H9 (cell line): ENCODE measurements at regions not wholly inside any gene's neighbourhood (a gene's known extent, or its start where the extent isn't known, plus 50 kb on each side); places are given as distances from the start of the nearest gene placed in this dataset.

Source experiments
- DNase-seq: peaks from one replicate; pipeline ENCODE4 v3.0.0-alpha.2; 2017
- H2AFZ ChIP-seq: one replicate; pipeline ENCODE4 v1.6.1; 2013; ENCODE audit warnings: mild to moderate bottlenecking, low read length, control low read depth, moderate library complexity
- H2AK5ac ChIP-seq: 2 replicates; pipeline ENCODE4 v1.6.1; 2013; ENCODE audit warnings: low read length, control low read depth, mixed read lengths; ENCODE audit not compliant: insufficient read length
- H2BK120ac ChIP-seq: one replicate; pipeline ENCODE4 v1.6.1; 2013; ENCODE audit warnings: low read depth, mild to moderate bottlenecking, low read length, control low read depth, inconsistent platforms; ENCODE audit not compliant: poor library complexity, severe bottlenecking
- H2BK12ac ChIP-seq: 2 replicates; pipeline ENCODE4 v1.6.1; 2013; ENCODE audit warnings: low read length, control low read depth, mixed read lengths, low read depth; ENCODE audit not compliant: insufficient read length
- H2BK15ac ChIP-seq: 2 replicates; pipeline ENCODE4 v1.6.1; 2013; ENCODE audit warnings: low read depth, low read length, control low read depth
- H2BK20ac ChIP-seq: one replicate; pipeline ENCODE4 v1.6.1; 2013; ENCODE audit warnings: low read depth, mild to moderate bottlenecking, low read length, control low read depth, inconsistent platforms; ENCODE audit not compliant: poor library complexity, severe bottlenecking
- H2BK5ac ChIP-seq: 2 replicates; pipeline ENCODE4 v1.6.1; 2013; ENCODE audit warnings: low read length, control low read depth, mixed read lengths; ENCODE audit not compliant: insufficient read length
- H3K14ac ChIP-seq: 2 replicates; pipeline ENCODE4 v1.6.1; 2013; ENCODE audit warnings: low read length, control low read depth; ENCODE audit not compliant: insufficient read depth
- H3K18ac ChIP-seq: 2 replicates; pipeline ENCODE4 v1.6.1; 2013; ENCODE audit warnings: low read depth, mild to moderate bottlenecking, mixed read lengths, low read length, control low read depth; ENCODE audit not compliant: insufficient read length
- H3K23ac ChIP-seq: 2 replicates; pipeline ENCODE4 v1.6.1; 2013; ENCODE audit warnings: low read length, control low read depth, mixed read lengths, low read depth; ENCODE audit not compliant: insufficient read length
- H3K23me2 ChIP-seq: 2 replicates; pipeline ENCODE4 v1.6.1; 2013; ENCODE audit warnings: low read depth, mild to moderate bottlenecking, mixed read lengths, low read length, control low read depth; ENCODE audit not compliant: insufficient read length, poor library complexity, severe bottlenecking
- H3K27ac ChIP-seq: 2 replicates; pipeline ENCODE4 v1.5.1; 2013; ENCODE audit warnings: low read length, control low read depth, mixed read lengths, low read depth; ENCODE audit not compliant: insufficient read length
- H3K27me3 ChIP-seq: 2 replicates; pipeline ENCODE4 v1.6.1; 2013; ENCODE audit warnings: low read length, control low read depth, inconsistent platforms; ENCODE audit not compliant: insufficient read depth
- H3K4ac ChIP-seq: 2 replicates; pipeline ENCODE4 v1.6.1; 2013; ENCODE audit warnings: low read depth, mild to moderate bottlenecking, control low read depth, inconsistent platforms, low read length, moderate library complexity
- H3K4me1 ChIP-seq: 2 replicates; pipeline ENCODE4 v1.6.1; 2013; ENCODE audit warnings: low read length, control low read depth, inconsistent platforms; ENCODE audit not compliant: insufficient read depth
- H3K4me2 ChIP-seq: 2 replicates; pipeline ENCODE4 v1.6.1; 2013; ENCODE audit warnings: low read length, control low read depth, mixed read lengths; ENCODE audit not compliant: insufficient read length, insufficient read depth
- H3K56ac ChIP-seq: 2 replicates; pipeline ENCODE4 v1.6.1; 2013; ENCODE audit warnings: low read depth, mild to moderate bottlenecking, mixed read lengths, low read length, control low read depth; ENCODE audit not compliant: insufficient read length
- H3K79me1 ChIP-seq: 2 replicates; pipeline ENCODE4 v1.6.1; 2013; ENCODE audit warnings: low read depth, mild to moderate bottlenecking, moderate library complexity, low read length, control low read depth, inconsistent platforms; ENCODE audit not compliant: insufficient read depth, poor library complexity, severe bottlenecking
- H3K79me2 ChIP-seq: 2 replicates; pipeline ENCODE4 v1.6.1; 2013; ENCODE audit warnings: low read length, control low read depth, inconsistent platforms; ENCODE audit not compliant: insufficient read depth
- H3K9ac ChIP-seq: 2 replicates; pipeline ENCODE4 v1.6.1; 2013; ENCODE audit warnings: low read length, control low read depth, mixed read lengths; ENCODE audit not compliant: insufficient read length; ENCODE audit errors: extremely low read depth
- H3K9me3 ChIP-seq: one replicate; pipeline ENCODE4 v1.6.1; 2013; ENCODE audit warnings: low read depth, low read length, inconsistent platforms; ENCODE audit not compliant: control insufficient read depth
- H3T11ph ChIP-seq: one replicate; pipeline ENCODE4 v1.6.1; 2013; ENCODE audit warnings: mild to moderate bottlenecking, low read length, control low read depth, inconsistent platforms
- H4K20me1 ChIP-seq: one replicate; pipeline ENCODE4 v1.6.1; 2013; ENCODE audit not compliant: control insufficient read depth, insufficient read length, insufficient read depth
- H4K5ac ChIP-seq: 2 replicates; pipeline ENCODE4 v1.6.1; 2013; ENCODE audit warnings: low read depth, mild to moderate bottlenecking, mixed read lengths, low read length, control low read depth; ENCODE audit not compliant: insufficient read length
- H4K8ac ChIP-seq: replicated peaks from 2 replicates; pipeline ENCODE4 v1.6.1; 2013; ENCODE audit warnings: low read length, control low read depth, mixed read lengths, low read depth; ENCODE audit not compliant: insufficient read length
- H4K91ac ChIP-seq: 2 replicates; pipeline ENCODE4 v1.6.1; 2013; ENCODE audit warnings: low read depth, mild to moderate bottlenecking, moderate library complexity, mixed read lengths, low read length, control low read depth; ENCODE audit not compliant: insufficient read length
- H3K27ac Mint-ChIP-seq, 3 experiments: 2 replicates in 2 of 3; 3 replicates in 1 of 3; pipeline ENCODE4 v1.8.0; 2020 to 2021; ENCODE audit warnings: mixed read lengths in 3 of 3, mild to moderate bottlenecking in 1 of 3, moderate library complexity in 1 of 3
- H3K27me3 Mint-ChIP-seq: 2 replicates; pipeline ENCODE4 v1.8.0; 2021; ENCODE audit warnings: low read depth, mild to moderate bottlenecking, moderate library complexity, mixed read lengths
- H3K36me3 Mint-ChIP-seq, 3 experiments: 2 replicates in 2 of 3; 3 replicates in 1 of 3; pipeline ENCODE4 v1.8.0; 2020 to 2021; ENCODE audit warnings: low read depth in 3 of 3, mixed read lengths in 3 of 3; ENCODE audit not compliant: insufficient read depth in 1 of 3
- H3K4me1 Mint-ChIP-seq, 2 experiments: 2 replicates each; pipeline ENCODE4 v1.8.0; 2020; ENCODE audit warnings: mixed read lengths in 2 of 2
- H3K4me3 Mint-ChIP-seq, 2 experiments: 2 replicates in 1 of 2; 3 replicates in 1 of 2; pipeline ENCODE4 v1.8.0; 2020 to 2021; ENCODE audit warnings: mild to moderate bottlenecking in 2 of 2, mixed read lengths in 2 of 2, moderate library complexity in 1 of 2
- H3K9me3 Mint-ChIP-seq, 2 experiments: 2 replicates in 1 of 2; 3 replicates in 1 of 2; pipeline ENCODE4 v1.8.0; 2020; ENCODE audit warnings: mild to moderate bottlenecking in 2 of 2, mixed read lengths in 2 of 2, moderate library complexity in 1 of 2
- CTCF ChIP-seq: fragments of 200-600 bp; sonication (generic); conservative IDR thresholded peaks from 3 replicates; pipeline ENCODE4 v1.8.0; 2021; ENCODE audit warnings: antibody characterized with exemption, mild to moderate bottlenecking
- WGBS: extraction: QIAGEN DNeasy Blood & Tissue Kit; methylation state at CpG from one replicate; pipeline ENCODE4 v1.1.7; 2013; ENCODE audit warnings: missing lambda C conversion rate, low lambda C conversion rate, mixed read lengths; ENCODE audit not compliant: insufficient read length; ENCODE audit errors: extremely low coverage; 5-methylcytosine and 5-hydroxymethylcytosine counted together

GRCh38 chr13:89916551-89916950, 1430.9 kb upstream of the MIR17HG start:
- H2BK120ac ChIP-seq: no peak overlapping the region
- H3K23ac ChIP-seq: no peak overlapping the region
- no peaks in the 10 kb centered on the region for H3K4me1 ChIP-seq
- no peak overlapping the region for H4K8ac ChIP-seq
- H2BK5ac ChIP-seq: no peak overlapping the region
- no CpG with 5 or more reads among the region's 2 CpGs for WGBS
- Mint-ChIP-seq H3K4me3 (no peak overlapping the region), H3K27me3 (no peaks in the 10 kb centered on the region), H3K9me3 (no peaks in the 10 kb centered on the region), H3K4me1 (no peaks in the 10 kb centered on the region), H3K36me3 (no peaks in the 10 kb centered on the region), H3K27ac (no peak overlapping the region)
- H3K9ac ChIP-seq: no peak overlapping the region
- no peaks in the 10 kb centered on the region for H3K9me3 ChIP-seq
- no peak overlapping the region for H2BK15ac ChIP-seq
- H3K79me2 ChIP-seq: no peaks in the 10 kb centered on the region
- DNase-seq: no peak
- no peak overlapping the region for H3K18ac ChIP-seq
- no peak overlapping the region for H3K4me2 ChIP-seq
- no peak overlapping the region for H2AK5ac ChIP-seq
- H4K20me1 ChIP-seq: no peaks in the 10 kb centered on the region
- H4K5ac ChIP-seq: no peak overlapping the region
- H3K79me1 ChIP-seq: no peaks in the 10 kb centered on the region
- no peaks in the 10 kb centered on the region for H3K23me2 ChIP-seq
- no peak overlapping the region for H3T11ph ChIP-seq
- no peak overlapping the region for H3K56ac ChIP-seq
- H2BK12ac ChIP-seq: no peak overlapping the region
- H2AFZ ChIP-seq: no peak overlapping the region
- no peak overlapping the region for H4K91ac ChIP-seq
- no peak overlapping the region for H2BK20ac ChIP-seq
- H3K14ac ChIP-seq: no peak overlapping the region
- no peak overlapping the region for H3K4ac ChIP-seq
- no peak overlapping the region for H3K27ac ChIP-seq
- H3K27me3 ChIP-seq: no peaks in the 10 kb centered on the region
- no peak for TF ChIP-seq CTCF
